Mesenchymal stem cell (in vitro differentiated cells and primary cell): ENCODE measurements at regions not wholly inside any gene's neighbourhood (a gene's known extent, or its start where the extent isn't known, plus 50 kb on each side); places are given as distances from the start of the nearest gene placed in this dataset.
"Not testable (repeated sequence)": the region's sequence is repeated elsewhere in the genome, so short reads cannot be mapped to it uniquely, and the experiment has no call there.

Experiments
- DNase-seq: peaks from one replicate; pipeline ENCODE4 v3.0.0-alpha.2; 2013
- H2AFZ ChIP-seq: one replicate; pipeline ENCODE4 v1.6.1; 2013; ENCODE audit warnings: low read depth, mild to moderate bottlenecking, control low read depth, inconsistent platforms, low read length, moderate library complexity
- H2AK5ac ChIP-seq: 2 replicates; pipeline ENCODE4 v1.6.1; 2013; ENCODE audit warnings: low read length, moderate library complexity, mild to moderate bottlenecking, inconsistent platforms; ENCODE audit not compliant: severe bottlenecking
- H2BK120ac ChIP-seq: one replicate; pipeline ENCODE4 v1.6.1; 2013; ENCODE audit warnings: low read depth, mild to moderate bottlenecking, inconsistent platforms, low read length, moderate library complexity
- H2BK12ac ChIP-seq, 2 experiments: one replicate each; pipeline ENCODE4 v1.6.1; 2013; ENCODE audit warnings: inconsistent platforms in 2 of 2, low read length in 2 of 2, mild to moderate bottlenecking in 2 of 2, moderate library complexity in 2 of 2, control low read depth in 1 of 2
- H2BK15ac ChIP-seq: one replicate; pipeline ENCODE4 v1.6.1; 2013; ENCODE audit warnings: mild to moderate bottlenecking, low read depth, inconsistent platforms; ENCODE audit not compliant: poor library complexity, severe bottlenecking
- H2BK5ac ChIP-seq: 2 replicates; pipeline ENCODE4 v1.6.1; 2013; ENCODE audit warnings: low read depth, mild to moderate bottlenecking, low read length, control low read depth, inconsistent platforms; ENCODE audit not compliant: poor library complexity, severe bottlenecking
- H3K14ac ChIP-seq, 2 experiments: one replicate each; pipeline ENCODE4 v1.6.1; 2013; ENCODE audit warnings: inconsistent platforms in 2 of 2, low read length in 2 of 2, control low read depth in 1 of 2, mild to moderate bottlenecking in 1 of 2, moderate library complexity in 1 of 2
- H3K18ac ChIP-seq, 2 experiments: one replicate each; pipeline ENCODE4 v1.6.1; 2013; ENCODE audit warnings: inconsistent platforms in 2 of 2, low read length in 2 of 2, control low read depth in 1 of 2, low read depth in 1 of 2, mild to moderate bottlenecking in 1 of 2
- H3K23ac ChIP-seq, 2 experiments: one replicate each; pipeline ENCODE4 v1.6.1; 2013; ENCODE audit warnings: inconsistent platforms in 2 of 2, low read length in 2 of 2, mild to moderate bottlenecking in 2 of 2, moderate library complexity in 2 of 2, control low read depth in 1 of 2
- H3K27ac ChIP-seq: 2 replicates; pipeline ENCODE4 v1.5.1; 2013; ENCODE audit warnings: mild to moderate bottlenecking, moderate library complexity, low read length, control low read depth, inconsistent platforms; ENCODE audit not compliant: poor library complexity, severe bottlenecking
- H3K27me3 ChIP-seq, 2 experiments: 2 replicates each; pipeline versions ENCODE4 v1.6.1 to v1.7.0; 2013; ENCODE audit warnings: low read length in 2 of 2, mild to moderate bottlenecking in 2 of 2, moderate library complexity in 2 of 2, control low read depth in 1 of 2, inconsistent platforms in 1 of 2; ENCODE audit not compliant: control insufficient read depth in 1 of 2, insufficient read depth in 1 of 2
- H3K36me3 ChIP-seq, 2 experiments: 2 replicates each; pipeline versions ENCODE4 v1.6.1 to v1.7.0; 2013; ENCODE audit warnings: low read length in 2 of 2, control low read depth in 1 of 2, inconsistent platforms in 1 of 2, low read depth in 1 of 2, mild to moderate bottlenecking in 1 of 2; ENCODE audit not compliant: insufficient read depth in 2 of 2, control insufficient read depth in 1 of 2
- H3K4ac ChIP-seq, 2 experiments: one replicate each; pipeline ENCODE4 v1.6.1; 2013; ENCODE audit warnings: inconsistent platforms in 2 of 2, low read length in 2 of 2, mild to moderate bottlenecking in 2 of 2, moderate library complexity in 2 of 2, control low read depth in 1 of 2, low read depth in 1 of 2
- H3K4me1 ChIP-seq: 2 replicates; pipeline ENCODE4 v1.6.1; 2013; ENCODE audit warnings: low read depth, low read length, control low read depth; ENCODE audit not compliant: control insufficient read depth, insufficient read depth
- H3K4me2 ChIP-seq: 2 replicates; pipeline ENCODE4 v1.6.1; 2013; ENCODE audit warnings: low read length, mild to moderate bottlenecking, inconsistent platforms; ENCODE audit not compliant: poor library complexity, severe bottlenecking
- H3K4me3 ChIP-seq, 2 experiments: 2 replicates each; pipeline versions ENCODE4 v1.5.1 to v1.7.0; 2013; ENCODE audit warnings: low read length in 2 of 2, mild to moderate bottlenecking in 2 of 2, control low read depth in 1 of 2, low read depth in 1 of 2; ENCODE audit not compliant: insufficient read depth in 1 of 2
- H3K79me1 ChIP-seq: replicated peaks from 2 replicates; pipeline ENCODE4 v1.6.1; 2013; ENCODE audit warnings: mild to moderate bottlenecking, control low read depth, low read length, inconsistent platforms; ENCODE audit not compliant: poor library complexity, severe bottlenecking
- H3K9ac ChIP-seq: 2 replicates; pipeline ENCODE4 v1.7.0; 2013; ENCODE audit warnings: mild to moderate bottlenecking, low read length, moderate library complexity
- H3K9me3 ChIP-seq: 2 replicates; pipeline ENCODE4 v1.7.0; 2013; ENCODE audit warnings: mild to moderate bottlenecking, low read length; ENCODE audit not compliant: control insufficient read depth
- H4K8ac ChIP-seq: one replicate; pipeline ENCODE4 v1.6.1; 2013; ENCODE audit warnings: inconsistent platforms, mild to moderate bottlenecking, low read length, moderate library complexity
- H4K91ac ChIP-seq: one replicate; pipeline ENCODE4 v1.6.1; 2013; ENCODE audit warnings: mild to moderate bottlenecking, low read length, inconsistent platforms
- whole genome bisulfite sequencing: methylation state at CpG from one replicate; pipeline ENCODE4 v1.1.7; 2013; ENCODE audit warnings: mixed read lengths; 5-methylcytosine and 5-hydroxymethylcytosine counted together

DNA sequence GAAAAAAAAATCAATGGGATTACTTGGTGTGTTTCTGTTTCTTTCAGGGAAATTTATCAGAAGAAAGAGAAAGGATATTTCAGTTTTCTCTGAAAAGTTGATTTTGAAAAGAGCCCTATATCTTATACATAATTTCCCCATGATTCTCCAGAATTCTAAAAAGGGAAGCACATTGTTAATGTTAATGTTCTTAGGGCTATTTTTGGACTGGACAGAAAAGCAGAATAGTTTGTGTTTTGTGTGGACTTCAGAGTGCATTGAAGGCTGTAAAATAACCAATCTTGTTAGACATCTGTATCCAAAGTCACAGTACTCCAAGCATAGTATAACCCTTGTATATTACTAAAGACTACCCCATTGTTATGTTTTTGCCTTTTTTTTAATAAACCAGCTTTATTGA, 130.3 kb downstream of the SEPTIN7 start:
- H3K79me1 ChIP-seq, H3K4me3 ChIP-seq, H3K23ac ChIP-seq, DNase-seq, H3K9ac ChIP-seq, H4K8ac ChIP-seq, H3K4me2 ChIP-seq, H2AK5ac ChIP-seq, H4K91ac ChIP-seq, H3K27me3 ChIP-seq, H2BK120ac ChIP-seq, H3K18ac ChIP-seq, H2BK12ac ChIP-seq, H3K4me1 ChIP-seq, H2AFZ ChIP-seq, H3K27ac ChIP-seq, H2BK5ac ChIP-seq, H3K14ac ChIP-seq, H2BK15ac ChIP-seq, H3K4ac ChIP-seq, H3K36me3 ChIP-seq, H3K9me3 ChIP-seq: not testable (repeated sequence)

DNA sequence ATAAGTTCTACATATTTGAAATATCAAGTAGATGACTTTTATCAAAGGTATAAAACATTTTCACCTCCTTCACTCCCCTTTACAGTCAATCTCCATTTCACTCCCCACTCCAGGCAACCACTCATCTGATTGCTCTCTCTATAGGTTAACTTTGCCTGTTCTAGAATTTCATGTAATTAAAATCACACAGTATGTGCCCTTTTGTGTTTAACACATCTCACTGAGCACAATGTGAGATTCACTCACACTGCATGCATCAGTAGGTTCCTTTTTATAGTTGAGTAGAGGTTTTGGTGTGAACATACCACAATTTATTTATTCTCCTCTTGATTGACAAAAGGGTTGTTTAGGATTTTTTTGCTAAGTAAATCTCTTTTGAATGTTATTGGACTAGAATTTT, 130.7 kb downstream of the SEPTIN7 start:
- not testable (repeated sequence) for H3K27me3 ChIP-seq, H4K8ac ChIP-seq, H4K91ac ChIP-seq

GRCh38 chr7:35940695-35941094, 139.8 kb downstream of the SEPTIN7 start:
- H4K91ac ChIP-seq, H3K36me3 ChIP-seq, H3K4me3 ChIP-seq, H3K27me3 ChIP-seq, H4K8ac ChIP-seq, H3K4ac ChIP-seq, H2BK15ac ChIP-seq, H2BK120ac ChIP-seq, H3K9me3 ChIP-seq, H2BK12ac ChIP-seq, H3K23ac ChIP-seq, H2AFZ ChIP-seq, H3K4me1 ChIP-seq, H2BK5ac ChIP-seq, H3K18ac ChIP-seq, H3K79me1 ChIP-seq, H3K14ac ChIP-seq, H3K9ac ChIP-seq, H3K27ac ChIP-seq, H3K4me2 ChIP-seq, H2AK5ac ChIP-seq, DNase-seq: not testable (repeated sequence)
- 99% methylated on average over 6 of the region's 8 CpGs for WGBS

More for the DNA sequence above, 130.7 kb downstream of the SEPTIN7 start:
- H2BK5ac ChIP-seq, H3K27ac ChIP-seq, H3K79me1 ChIP-seq, H2BK15ac ChIP-seq, H3K4ac ChIP-seq, H3K9ac ChIP-seq, DNase-seq, H3K9me3 ChIP-seq, H2BK12ac ChIP-seq, H3K14ac ChIP-seq, H2AFZ ChIP-seq, H3K4me1 ChIP-seq, H3K36me3 ChIP-seq, H3K4me3 ChIP-seq, H3K23ac ChIP-seq, H3K18ac ChIP-seq, H2AK5ac ChIP-seq, H3K4me2 ChIP-seq, H2BK120ac ChIP-seq: not testable (repeated sequence)

- not testable (repeated sequence) for H2BK120ac ChIP-seq, H3K18ac ChIP-seq, H2AFZ ChIP-seq, H2BK5ac ChIP-seq, H3K4me3 ChIP-seq, H3K4ac ChIP-seq, H3K36me3 ChIP-seq, H4K8ac ChIP-seq, H3K27me3 ChIP-seq, H3K79me1 ChIP-seq, H2BK12ac ChIP-seq, H3K9ac ChIP-seq, H3K14ac ChIP-seq, H3K23ac ChIP-seq, H3K9me3 ChIP-seq, H3K27ac ChIP-seq, H3K4me1 ChIP-seq, H3K4me2 ChIP-seq, H2BK15ac ChIP-seq, DNase-seq, H4K91ac ChIP-seq, H2AK5ac ChIP-seq
These were observed 144.8 kb downstream of the SEPTIN7 start for GRCh38 chr7:35945621-35946020.
